Right lobe of liver (tissue), 4 donors: ENCODE measurements at regions not wholly inside any gene's neighbourhood (a gene's known extent, or its start where the extent isn't known, plus 50 kb on each side); places are given as distances from the start of the nearest gene placed in this dataset.

Experiments
- CTCF ChIP-seq, 4 donors: fragments of 200-600 bp in 3 of 4; fragments of 450-650 bp in 1 of 4; IDR thresholded peaks; one replicate each; pipeline versions ENCODE4 v1.5.1 to v1.8.0; 2016 to 2022; ENCODE audit warnings: antibody characterized with exemption in 4 of 4, mild to moderate bottlenecking in 2 of 4
- POLR2A ChIP-seq: fragments of 450-650 bp; IDR thresholded peaks from one replicate; pipeline ENCODE4 v1.6.1; 2017; ENCODE audit warnings: antibody characterized with exemption, mild to moderate bottlenecking
- donor health status: DM: no; HTN: no; CAD: no.
- donor health status: DM: no; HTN: no; CAD: no.
- donor health status: DM: no; HTN: yes; CAD: no.

- no peak for TF ChIP-seq CTCF (IDR thresholded peaks at IDR 0.05)
- TF ChIP-seq POLR2A, result no peak
Measured at GRCh38 chr6:84340422-84340821, 113.0 kb upstream of the CEP162 start.
